ENCODE measurements at regions not wholly inside any gene's neighbourhood (a gene's known extent, or its start where the extent isn't known, plus 50 kb on each side); places are given as distances from the start of the nearest gene placed in this dataset.
"Not testable (repeated sequence)": the region's sequence is repeated elsewhere in the genome, so short reads cannot be mapped to it uniquely, and the experiment has no call there.

DNA sequence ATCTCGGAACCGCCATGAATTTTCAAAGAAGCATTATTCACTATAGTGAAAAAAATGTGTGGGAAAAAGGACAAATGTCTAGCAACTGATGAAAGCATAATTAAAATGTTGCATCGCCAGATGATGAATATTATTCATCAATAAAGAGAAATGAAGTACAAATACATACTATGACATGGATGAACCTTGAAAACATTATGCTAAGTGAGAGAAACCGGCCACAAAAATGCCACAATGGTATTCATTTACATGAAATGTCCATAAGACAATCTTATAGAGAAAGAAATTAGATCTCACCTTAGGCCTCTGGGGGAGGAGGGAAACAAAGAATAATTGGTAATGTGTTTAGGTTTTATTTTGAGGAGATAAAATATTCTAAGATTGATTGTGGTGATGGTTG lies 645.0 kb downstream of the EFNB2 start:
- DNase-seq (ENCODE audit: low spot score), result no peak
- intact Hi-C loops (cut with DNase I), result no loop called here

DNA sequence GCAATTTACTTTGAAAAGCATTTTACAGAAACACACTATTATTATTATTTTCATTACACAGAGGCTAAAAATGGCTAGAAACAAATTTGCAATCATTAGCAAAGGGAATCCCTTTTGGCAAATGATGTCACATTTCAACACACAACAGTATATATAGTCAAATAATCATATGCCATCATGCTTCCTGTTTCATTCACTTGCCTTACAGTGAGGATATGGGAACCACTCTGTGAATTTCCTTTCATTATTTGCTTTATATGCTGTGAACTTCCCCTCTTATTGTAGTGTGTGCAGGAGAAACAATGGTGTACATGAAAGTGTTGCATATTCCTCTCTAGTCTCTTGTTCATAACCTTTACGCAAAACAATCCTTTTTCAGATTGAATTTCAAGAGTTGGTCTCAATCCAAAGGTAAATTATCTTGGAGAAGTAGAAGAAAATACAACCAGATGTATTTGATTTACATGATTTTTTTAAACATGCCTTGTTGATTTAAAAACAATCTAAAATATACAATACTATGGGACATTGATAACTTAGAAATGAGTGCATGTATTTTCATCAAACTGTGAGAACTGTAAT lies 657.3 kb downstream of the EFNB2 start:
- DNase-seq (ENCODE audit: low spot score), result no peak
- intact Hi-C loops (cut with DNase I), result no loop called here

DNA sequence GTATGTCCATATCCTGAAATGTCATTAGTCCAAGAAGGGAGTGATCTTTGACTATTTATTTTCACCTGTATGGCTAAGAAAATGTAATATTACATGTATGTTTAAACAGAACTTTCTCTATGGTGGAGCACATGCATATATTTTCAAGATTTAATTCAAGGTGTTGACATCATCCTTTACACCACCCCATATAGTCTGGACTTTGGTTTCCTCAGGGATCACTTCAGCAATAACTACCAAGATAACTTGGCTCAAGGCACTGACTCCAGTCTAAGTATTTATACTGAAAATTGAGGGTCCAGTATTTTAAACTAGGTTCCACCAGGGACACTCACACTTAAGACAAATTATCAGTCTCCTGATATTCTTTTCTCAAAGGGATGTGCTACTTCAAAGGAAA lies 660.6 kb downstream of the EFNB2 start:
- DNase-seq (ENCODE audit: low spot score), result no peak
- intact Hi-C loops (cut with DNase I), result no loop called here

DNA sequence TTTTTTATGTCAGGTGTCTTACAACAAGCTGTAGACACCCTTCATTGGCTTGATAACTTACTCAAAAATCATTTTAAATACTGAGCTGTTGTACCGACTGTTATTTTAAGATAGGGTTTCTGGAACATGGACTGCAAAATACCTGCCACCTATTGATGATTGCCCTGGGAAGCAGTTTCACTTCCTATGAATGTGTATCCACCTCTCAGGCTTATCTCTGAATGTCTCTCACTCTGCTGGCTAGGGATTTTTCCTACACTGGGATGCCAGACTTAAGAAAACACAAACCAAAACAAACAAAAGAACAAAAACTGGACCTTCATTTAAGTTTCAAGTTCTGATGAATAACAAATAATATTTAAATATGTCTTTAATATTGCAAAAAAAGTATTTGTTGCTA lies 663.7 kb downstream of the EFNB2 start:
- intact Hi-C loops (cut with DNase I), result no loop called here
- DNase-seq (ENCODE audit: low spot score), result no peak

DNA sequence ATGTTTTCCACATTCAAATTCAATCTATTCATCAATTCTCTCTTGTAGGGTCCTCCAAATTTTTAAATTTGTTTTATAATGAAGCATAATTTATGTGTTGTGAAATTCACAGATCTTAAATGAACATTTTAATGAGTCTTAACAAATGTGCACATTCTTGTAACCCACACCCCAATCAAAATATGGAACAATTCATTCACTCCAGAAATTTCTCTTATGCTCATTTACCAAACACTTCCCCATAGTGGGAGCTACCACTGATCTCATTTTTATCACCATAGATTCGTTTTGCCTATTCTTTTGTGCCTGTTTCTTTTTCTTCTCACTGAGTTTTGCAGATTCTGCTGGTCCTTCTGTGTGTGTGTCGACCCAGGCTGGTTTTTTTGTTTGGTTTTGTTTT lies 664.1 kb downstream of the EFNB2 start:
- intact Hi-C loops (cut with DNase I), result no loop called here

DNA sequence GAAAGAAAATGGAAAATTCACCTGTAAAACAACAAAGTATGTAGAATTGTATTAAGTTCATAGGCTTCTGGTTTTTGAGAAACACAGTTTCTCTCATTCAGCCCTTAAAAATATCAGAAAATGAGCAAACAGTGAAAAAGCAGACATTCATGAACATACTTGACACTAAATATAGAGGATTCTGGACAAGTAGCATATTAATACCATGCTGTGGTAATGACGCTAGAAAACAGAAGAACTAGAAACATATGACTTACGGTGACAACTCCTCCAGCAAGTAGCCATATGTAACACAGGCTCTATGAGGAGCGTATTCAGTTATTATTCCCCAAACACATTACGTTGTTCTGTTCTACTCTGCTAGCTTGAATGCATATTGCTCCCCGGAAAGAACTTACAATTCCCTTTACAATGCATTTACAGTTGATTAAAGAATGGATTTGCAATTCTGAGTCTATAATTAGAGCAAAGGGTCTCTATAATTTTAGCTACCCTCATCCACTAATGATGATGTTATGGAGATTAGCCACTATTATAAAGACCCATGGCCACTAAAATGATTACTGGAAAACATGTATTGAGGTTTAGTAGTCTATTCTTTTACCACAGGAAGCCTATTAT lies 672.1 kb downstream of the EFNB2 start:
- intact Hi-C loops (cut with DNase I), result no loop called here
- no peak for DNase-seq (ENCODE audit: low spot score)

More for the DNA sequence above, 664.1 kb downstream of the EFNB2 start:
- DNase-seq (ENCODE audit: low spot score), result no peak

DNA sequence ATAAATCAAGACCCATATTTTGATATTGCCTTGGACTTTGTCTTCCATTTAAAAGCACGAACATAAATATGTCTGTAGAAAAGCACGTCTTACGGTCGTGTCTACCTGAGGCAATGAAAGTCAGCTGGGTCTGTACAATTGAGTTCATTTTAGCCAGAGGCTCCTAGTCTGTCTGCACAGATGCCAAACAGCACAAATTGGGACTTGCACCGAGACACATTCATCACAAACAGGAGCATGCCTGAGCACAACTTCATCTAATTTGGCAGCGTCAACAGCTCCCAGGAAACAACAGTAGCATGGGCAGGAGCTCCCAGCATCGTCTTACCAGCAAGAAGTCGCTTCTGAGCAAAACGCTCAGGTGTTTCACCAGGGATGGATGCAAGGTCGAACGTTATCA lies 687.0 kb downstream of the EFNB2 start:
- intact Hi-C loops (cut with DNase I), result no loop called here
- no peak for DNase-seq (ENCODE audit: low spot score)

DNA sequence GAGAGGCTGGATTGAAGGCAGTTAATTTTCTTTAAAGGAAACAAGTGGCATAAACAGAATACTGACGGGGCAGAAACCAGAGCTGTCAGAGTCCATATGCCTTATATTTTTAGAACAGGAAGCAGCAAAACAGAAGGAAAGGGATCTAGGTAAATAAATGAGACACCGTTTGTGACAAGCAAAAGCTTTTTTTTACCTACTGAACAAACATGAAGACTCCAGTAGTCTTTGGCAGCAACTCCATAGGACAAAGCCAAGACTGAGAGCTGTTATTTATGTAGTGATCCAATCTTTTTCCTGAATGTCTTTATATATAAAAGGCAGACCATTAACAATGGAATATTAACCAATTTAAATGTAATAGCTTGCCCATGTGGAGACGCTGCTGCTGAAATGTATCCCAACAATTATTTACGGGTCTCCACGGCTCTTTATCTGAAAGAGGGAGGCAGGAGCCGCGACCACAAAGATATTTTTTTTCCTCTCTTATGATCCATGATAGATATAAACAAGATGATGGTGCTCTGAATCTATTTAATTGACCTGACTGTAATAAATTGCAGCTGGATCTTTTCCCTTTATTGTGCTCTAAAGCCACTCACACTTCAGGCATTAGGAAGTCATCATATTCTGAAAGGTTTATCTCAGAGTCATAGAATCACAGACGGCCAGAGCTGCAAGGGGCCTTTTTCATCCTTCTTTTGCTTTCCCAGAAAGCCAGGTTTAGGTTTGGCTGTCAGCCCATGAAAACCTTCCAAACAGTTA lies 687.8 kb downstream of the EFNB2 start:
- no peak for DNase-seq (ENCODE audit: low spot score)
- intact Hi-C loops (cut with DNase I), result no loop called here

DNA sequence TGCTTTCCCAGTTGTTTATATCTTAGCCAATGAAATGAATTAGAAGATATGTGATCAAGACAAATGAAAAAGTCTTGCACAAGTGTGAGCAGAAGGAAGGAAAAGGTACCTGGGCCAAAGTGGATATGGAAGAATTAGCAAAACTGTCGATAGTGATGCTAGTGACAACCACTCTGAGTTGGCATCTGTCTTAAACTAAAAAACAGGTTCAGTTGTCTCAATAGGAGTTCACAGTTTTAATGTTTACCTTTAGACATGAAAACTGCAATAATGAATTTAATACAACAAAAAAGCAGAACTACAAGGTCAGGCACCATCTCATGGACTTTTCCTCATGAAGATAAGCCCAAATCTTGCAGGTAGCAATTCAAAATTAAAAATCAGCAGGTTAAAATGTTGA lies 688.5 kb downstream of the EFNB2 start:
- DNase-seq (ENCODE audit: low spot score), result no peak
- intact Hi-C loops (cut with DNase I), result no loop called here

DNA sequence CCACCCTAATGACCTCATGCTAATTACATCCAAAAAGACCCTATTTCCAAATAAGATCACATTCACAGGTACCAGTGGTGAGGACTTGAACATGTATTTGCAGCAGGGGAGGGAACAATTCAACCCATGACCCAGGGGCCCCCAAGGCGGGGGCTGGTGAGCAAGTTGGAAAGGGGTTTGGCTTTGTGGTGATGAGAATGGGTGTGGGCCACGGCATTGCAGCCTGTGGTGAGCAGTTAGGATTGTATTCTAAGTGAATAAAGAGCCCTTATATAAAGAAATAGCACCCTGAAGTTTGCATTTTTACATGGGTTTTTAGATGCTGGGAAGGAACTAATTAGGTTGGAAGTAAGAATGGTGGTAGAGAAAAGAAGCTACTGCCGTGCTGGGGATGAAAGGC lies 694.2 kb downstream of the EFNB2 start:
- intact Hi-C loops (cut with DNase I), result no loop called here
- no peak for DNase-seq (ENCODE audit: low spot score)

DNA sequence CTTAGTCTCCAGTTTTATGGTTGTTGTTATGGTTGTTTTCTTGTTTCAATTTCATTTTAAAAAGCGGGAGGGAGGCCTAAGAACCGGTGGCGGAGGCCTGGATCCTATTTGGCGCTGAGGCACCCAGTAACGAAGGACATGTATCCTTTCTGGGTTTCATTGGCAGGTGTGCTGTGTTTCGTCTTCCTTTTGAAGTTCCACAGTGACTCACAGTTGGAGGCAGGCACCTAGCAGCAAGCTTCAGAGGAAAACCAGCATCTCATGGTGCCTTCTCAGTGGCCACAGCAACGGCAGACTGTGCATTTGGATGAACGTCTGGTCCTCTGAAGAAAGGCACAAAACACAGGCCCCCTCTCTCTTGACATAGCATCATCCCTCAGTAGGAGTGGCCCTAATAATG lies 697.2 kb downstream of the EFNB2 start:
- intact Hi-C loops (cut with DNase I), result no loop called here

DNA sequence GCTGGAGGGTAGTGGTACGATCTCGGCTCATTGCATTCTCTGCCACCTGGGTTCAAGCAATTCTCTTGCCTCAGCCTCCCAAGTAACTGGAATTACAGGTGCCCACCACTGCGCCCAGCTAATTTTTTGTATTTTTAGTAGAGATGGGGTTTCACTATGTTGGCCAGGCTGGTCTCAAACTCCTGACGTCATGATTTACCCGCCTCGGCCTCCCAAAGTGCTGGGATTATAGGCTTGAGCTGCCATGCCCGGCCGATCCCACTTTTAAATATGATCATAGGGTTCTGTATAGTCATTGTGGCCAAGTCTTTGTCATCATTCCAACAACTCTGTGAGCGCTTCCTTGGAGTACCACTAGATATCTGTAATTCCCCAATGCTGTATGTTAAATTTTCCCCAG lies 698.2 kb downstream of the EFNB2 start:
- DNase-seq (ENCODE audit: low spot score); intact Hi-C loops (cut with DNase I): not testable (repeated sequence)

More for the DNA sequence above, 697.2 kb downstream of the EFNB2 start:
- DNase-seq (ENCODE audit: low spot score), result no peak

DNA sequence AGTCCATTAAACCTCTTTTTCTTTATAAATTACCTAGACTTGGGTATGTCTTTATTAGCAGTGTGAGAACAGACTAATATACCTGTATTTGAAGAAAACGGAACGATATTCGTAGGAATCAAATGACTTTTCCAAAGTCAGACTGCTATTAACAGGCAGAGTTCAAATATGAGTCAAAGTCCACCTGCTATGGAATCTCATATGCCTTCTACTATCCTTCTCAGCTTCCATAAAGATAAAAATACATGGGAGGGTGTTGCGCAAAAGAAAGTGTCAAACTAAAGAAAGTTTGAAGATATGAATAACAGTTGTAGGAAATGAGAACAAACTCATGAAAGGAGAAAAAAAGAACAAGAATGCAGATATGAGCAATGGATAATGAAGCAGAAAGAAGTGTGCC lies 704.6 kb downstream of the EFNB2 start:
- no peak for DNase-seq (ENCODE audit: low spot score)
- intact Hi-C loops (cut with DNase I), result no loop called here

DNA sequence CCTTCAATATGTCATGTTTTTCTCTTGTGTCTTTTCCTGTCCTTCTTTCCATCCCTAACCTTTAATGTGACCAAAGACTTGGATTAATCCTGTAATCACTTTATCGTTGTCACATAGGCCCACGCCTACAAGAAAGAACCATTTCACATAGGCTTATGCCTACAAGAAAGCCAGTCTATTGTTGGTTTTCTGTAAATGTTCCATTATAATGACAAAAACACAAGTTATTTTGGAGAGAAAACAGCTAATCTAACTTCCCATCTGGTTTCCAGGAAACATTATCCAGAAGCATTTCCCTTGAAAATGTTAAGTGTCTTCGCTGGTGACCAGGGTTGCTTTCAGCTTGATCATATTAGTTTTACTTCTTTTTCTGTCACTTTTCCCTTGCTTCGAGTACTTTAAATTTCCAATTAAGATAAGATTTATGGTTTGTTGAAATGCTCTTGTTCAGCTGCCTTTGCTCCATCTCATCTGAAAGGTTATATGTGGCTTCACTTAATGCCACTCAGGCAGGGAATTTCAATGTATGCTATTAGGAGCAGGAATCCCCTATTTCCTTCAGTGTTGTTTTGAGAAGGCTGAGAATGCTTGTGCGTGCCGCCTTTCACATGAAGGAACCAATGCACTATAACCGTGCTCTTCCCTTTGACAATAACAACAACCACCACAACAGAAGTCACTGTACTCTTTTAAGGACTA lies 708.2 kb downstream of the EFNB2 start:
- intact Hi-C loops (cut with DNase I), result no loop called here

DNA sequence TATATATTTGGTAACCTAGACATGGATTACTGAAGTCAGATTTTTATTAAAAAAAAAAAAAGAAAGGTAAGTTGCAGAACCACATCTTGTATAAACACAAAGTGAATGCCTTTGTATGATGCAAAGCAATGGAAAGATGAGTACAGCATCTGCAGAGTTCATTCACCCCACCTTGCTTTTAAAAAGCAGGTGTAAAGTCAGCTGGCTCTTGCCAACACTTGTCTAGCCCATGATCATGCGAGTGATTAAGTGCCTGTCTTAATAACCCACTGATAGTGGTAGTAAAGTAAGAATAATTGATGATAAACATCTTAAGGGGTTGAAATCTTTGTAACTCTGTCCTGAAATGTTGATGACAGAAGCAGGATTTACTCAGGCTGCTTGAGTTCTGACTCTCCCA lies 710.4 kb downstream of the EFNB2 start:
- intact Hi-C loops (cut with DNase I), result no loop called here

More for the DNA sequence above, 708.2 kb downstream of the EFNB2 start:
- DNase-seq (ENCODE audit: low spot score), result no peak

DNA sequence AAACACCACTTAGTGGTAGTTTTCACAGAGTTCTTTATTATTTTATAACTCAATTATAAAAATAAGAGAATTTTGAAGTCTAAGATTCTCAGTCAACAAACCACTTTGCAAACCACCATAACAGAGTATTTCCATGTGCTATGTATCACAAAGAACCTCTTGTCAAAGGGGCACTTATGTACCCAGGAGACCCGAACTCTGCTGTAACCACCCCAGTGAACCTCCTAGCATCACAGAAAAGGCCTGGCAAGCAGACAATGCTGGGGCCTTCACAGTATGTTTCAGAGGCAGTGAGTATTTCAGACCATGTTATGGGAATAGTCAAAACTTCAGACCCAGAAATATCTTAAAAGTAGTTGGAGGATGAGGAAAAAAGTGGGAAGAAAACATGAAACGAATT lies 714.1 kb downstream of the EFNB2 start:
- intact Hi-C loops (cut with DNase I), result no loop called here
- no peak for DNase-seq (ENCODE audit: low spot score)

More for the DNA sequence above, 710.4 kb downstream of the EFNB2 start:
- DNase-seq (ENCODE audit: low spot score), result no peak

DNA sequence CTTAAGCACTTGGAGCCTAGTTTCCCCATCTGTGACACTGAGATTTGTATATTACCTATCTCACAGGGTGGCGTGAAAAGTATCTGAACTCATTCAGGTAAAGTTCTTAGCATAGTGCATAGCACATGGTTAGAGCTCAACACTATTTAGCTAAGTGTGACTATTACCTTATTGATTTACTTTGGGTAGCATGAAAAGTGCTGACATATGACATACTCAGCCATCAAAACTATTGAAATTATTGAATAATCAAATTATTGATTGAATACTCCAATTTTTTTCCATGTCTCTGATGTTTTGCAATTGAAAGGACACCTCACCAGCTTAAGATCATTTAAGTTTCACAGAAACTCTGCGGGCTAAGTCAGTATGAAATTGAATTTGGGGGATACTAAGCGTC lies 715.0 kb downstream of the EFNB2 start:
- no peak for DNase-seq (ENCODE audit: low spot score)
- intact Hi-C loops (cut with DNase I), result no loop called here

DNA sequence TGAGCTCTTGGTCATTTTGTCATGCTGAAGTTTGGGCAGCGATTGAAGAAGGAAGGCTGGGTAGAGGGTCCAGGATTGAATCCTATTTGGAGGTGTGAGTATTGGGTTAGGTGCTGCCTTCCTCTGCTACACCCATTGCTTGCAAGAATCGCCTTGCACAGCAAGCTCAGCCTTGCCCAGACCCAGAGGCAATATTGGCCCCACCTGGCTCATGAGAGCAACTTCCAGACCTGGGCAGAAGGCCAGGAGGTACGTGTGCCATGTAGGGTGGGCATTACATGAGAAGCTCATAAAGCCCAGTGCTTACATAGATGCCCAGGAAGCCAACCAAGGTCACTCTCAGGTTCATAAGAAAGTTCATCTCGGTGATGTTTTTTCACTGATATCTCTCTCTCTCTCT lies 718.0 kb downstream of the EFNB2 start:
- DNase-seq (ENCODE audit: low spot score), result no peak
- intact Hi-C loops (cut with DNase I), result no loop called here

DNA sequence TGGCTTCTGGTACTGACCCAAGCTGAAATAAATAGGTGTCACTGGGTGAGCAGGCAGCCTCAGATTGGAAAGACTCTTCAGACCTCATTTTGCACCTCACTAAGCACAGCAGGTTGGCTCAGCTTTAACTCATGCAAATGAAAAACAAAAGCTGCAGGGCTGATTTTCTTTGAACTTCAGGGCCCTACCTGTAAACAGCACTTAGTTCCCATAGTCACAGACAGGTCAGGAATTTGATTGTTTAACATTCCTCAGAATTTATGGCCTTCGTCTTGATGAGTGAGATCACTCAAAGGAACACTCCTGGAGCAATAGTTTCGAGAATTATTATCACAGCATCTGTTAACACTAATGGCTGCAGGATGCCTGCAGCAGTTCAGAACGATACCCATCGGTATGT lies 718.5 kb downstream of the EFNB2 start:
- no peak for DNase-seq (ENCODE audit: low spot score)
- intact Hi-C loops (cut with DNase I), result no loop called here

DNA sequence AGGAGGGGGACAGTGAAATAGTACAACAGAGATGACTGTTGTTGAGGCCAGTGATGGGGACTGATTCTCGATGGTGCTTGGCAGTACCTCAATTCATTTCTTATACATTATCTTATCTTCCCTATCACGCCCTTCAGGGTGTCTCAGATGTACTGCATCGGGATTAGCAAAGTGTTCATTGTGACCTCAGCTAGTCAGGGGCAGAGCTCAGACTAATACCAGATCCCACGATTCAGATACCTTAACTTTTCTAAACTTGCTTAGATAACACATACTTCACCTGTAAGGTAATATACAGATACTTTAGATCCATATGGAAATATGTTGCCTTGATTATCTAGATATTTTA lies 720.6 kb downstream of the EFNB2 start:
- intact Hi-C loops (cut with DNase I), result no loop called here
- no peak for DNase-seq (ENCODE audit: low spot score)

Data from posterior vena cava (tissue), 2 donors.